ENCODE measurements at regions not wholly inside any gene's neighbourhood (a gene's known extent, or its start where the extent isn't known, plus 50 kb on each side); places are given as distances from the start of the nearest gene placed in this dataset.
"Not testable (repeated sequence)": the region's sequence is repeated elsewhere in the genome, so short reads cannot be mapped to it uniquely, and the experiment has no call there.

GRCh38 chr2:8548065-8548618 lies 133.7 kb upstream of the ID2 start:
- DNase-seq (ENCODE audit: low read depth in 3 of 3): no peak

- DNase-seq (ENCODE audit: low read depth in 3 of 3): no peak
Measured at GRCh38 chr2:8548619-8549150, 133.2 kb upstream of the ID2 start.

GRCh38 chr2:8549273-8549922 lies 132.5 kb upstream of the ID2 start:
- no peak for DNase-seq (ENCODE audit: low read depth in 3 of 3)

GRCh38 chr2:8549942-8550341 lies 131.9 kb upstream of the ID2 start:
- DNase-seq (ENCODE audit: low read depth in 3 of 3): no peak

GRCh38 chr2:8550481-8550880 lies 131.4 kb upstream of the ID2 start:
- no peak for DNase-seq (ENCODE audit: low read depth in 3 of 3)

- no peak for DNase-seq (ENCODE audit: low read depth in 3 of 3)
Measured at GRCh38 chr2:8550937-8551621, 130.8 kb upstream of the ID2 start.

GRCh38 chr2:8551622-8552074 lies 130.2 kb upstream of the ID2 start:
- DNase-seq (ENCODE audit: low read depth in 3 of 3): no peak

- no peak for DNase-seq (ENCODE audit: low read depth in 3 of 3)
Measured at GRCh38 chr2:8552293-8552801, 129.5 kb upstream of the ID2 start.

- DNase-seq (ENCODE audit: low read depth in 3 of 3): no peak
Measured at GRCh38 chr2:8553643-8554042, 128.2 kb upstream of the ID2 start.

- no peak for DNase-seq (ENCODE audit: low read depth in 3 of 3)
Measured at GRCh38 chr2:8554296-8554806, 127.5 kb upstream of the ID2 start.

- DNase-seq (ENCODE audit: low read depth in 3 of 3): no peak
Measured at GRCh38 chr2:8555543-8555942, 126.3 kb upstream of the ID2 start.

GRCh38 chr2:8558096-8558495 lies 123.8 kb upstream of the ID2 start:
- no peak for DNase-seq (ENCODE audit: low read depth in 3 of 3)

GRCh38 chr2:8558956-8559355 lies 122.9 kb upstream of the ID2 start:
- no peak for DNase-seq (ENCODE audit: low read depth in 3 of 3)

- no peak for DNase-seq (ENCODE audit: low read depth in 3 of 3)
Measured at GRCh38 chr2:8559805-8560204, 122.1 kb upstream of the ID2 start.

- not testable (repeated sequence) for DNase-seq (ENCODE audit: low read depth in 3 of 3)
Measured at GRCh38 chr2:8561692-8562091, 120.2 kb upstream of the ID2 start.

GRCh38 chr2:8563814-8564474 lies 117.9 kb upstream of the ID2 start:
- DNase-seq (ENCODE audit: low read depth in 3 of 3): no peak

- DNase-seq (ENCODE audit: low read depth in 3 of 3): no peak
Measured at GRCh38 chr2:8564475-8564874, 117.4 kb upstream of the ID2 start.

- no peak for DNase-seq (ENCODE audit: low read depth in 3 of 3)
Measured at GRCh38 chr2:8565399-8566154, 116.3 kb upstream of the ID2 start.

GRCh38 chr2:8566155-8566670 lies 115.6 kb upstream of the ID2 start:
- DNase-seq (ENCODE audit: low read depth in 3 of 3): no peak

- no peak for DNase-seq (ENCODE audit: low read depth in 3 of 3)
Measured at GRCh38 chr2:8566774-8567468, 114.9 kb upstream of the ID2 start.
